OCI-LY7 (cell line): ENCODE measurements at regions not wholly inside any gene's neighbourhood (a gene's known extent, or its start where the extent isn't known, plus 50 kb on each side); places are given as distances from the start of the nearest gene placed in this dataset.

Source experiments
- BruUV-seq: library from RNA; stranded (reverse); fragments of 400-500 nt; replicated peaks from 2 replicates; lab custom pipeline; 2021; lab: Mats Ljungman, UMichigan
- CTCF ChIA-PET: fragments of 300-600 bp; sonication (Branson Sonifier 250); formaldehyde crosslinking; loops from one replicate; lab custom pipeline; 2022; ENCODE audit warnings: antibody characterized with exemption; ENCODE audit not compliant: unreplicated experiment; lab: Charles Lee
- POLR2A ChIA-PET: fragments of 300-600 bp; sonication (Branson Sonifier 250); formaldehyde crosslinking; loops from one replicate; lab custom pipeline; 2022; ENCODE audit warnings: antibody characterized with exemption; lab: Charles Lee
- DNase-seq: peaks from one replicate; pipeline ENCODE4 v3.0.0-alpha.2; 2015; ENCODE audit warnings: low spot score
- H2AFZ ChIP-seq: fragments of 200-600 bp; sonication (generic), shearing (Covaris generic); 2 replicates; pipeline ENCODE4 v1.6.1; 2014; ENCODE audit warnings: mild to moderate bottlenecking, antibody characterized with exemption, low read length, moderate library complexity
- H3K27ac ChIP-seq: fragments of 200-600 bp; sonication (generic); 2 replicates; pipeline ENCODE4 v1.5.1; 2014; ENCODE audit warnings: mixed run types, low read depth, mild to moderate bottlenecking, moderate library complexity, low read length, inconsistent platforms; ENCODE audit not compliant: poor library complexity, severe bottlenecking
- H3K36me3 ChIP-seq: fragments of 200-600 bp; sonication (generic); 2 replicates; pipeline ENCODE4 v1.6.1; 2014; ENCODE audit warnings: mild to moderate bottlenecking, antibody characterized with exemption, low read length, moderate library complexity, mixed read lengths; ENCODE audit not compliant: insufficient read depth
- H3K4me1 ChIP-seq: fragments of 200-600 bp; sonication (generic); 2 replicates; pipeline ENCODE4 v1.5.1; 2014; ENCODE audit warnings: mild to moderate bottlenecking, low read length; ENCODE audit not compliant: insufficient read depth, poor library complexity, severe bottlenecking
- H3K4me2 ChIP-seq: fragments of 200-600 bp; sonication (generic); 2 replicates; pipeline ENCODE4 v1.6.1; 2014; ENCODE audit warnings: mild to moderate bottlenecking, low read length
- H3K4me3 ChIP-seq: fragments of 200-600 bp; sonication (generic); 2 replicates; pipeline ENCODE4 v1.5.1; 2014; ENCODE audit warnings: mild to moderate bottlenecking, low read depth, low read length; ENCODE audit not compliant: poor library complexity, severe bottlenecking
- H3K79me2 ChIP-seq: fragments of 200-600 bp; sonication (generic); 2 replicates; pipeline ENCODE4 v1.6.1; 2016; ENCODE audit warnings: low read depth, mild to moderate bottlenecking, low read length, moderate library complexity, mixed read lengths; ENCODE audit not compliant: insufficient read depth
- H3K9me2 ChIP-seq: fragments of 200-600 bp; sonication (generic); 2 replicates; pipeline ENCODE4 v1.6.1; 2016; ENCODE audit warnings: mild to moderate bottlenecking, low read length, mixed read lengths; ENCODE audit not compliant: insufficient read depth
- H3K9me3 ChIP-seq: fragments of 200-600 bp; sonication (generic); 2 replicates; pipeline ENCODE4 v1.6.1; 2014; ENCODE audit warnings: mild to moderate bottlenecking, mixed run types, low read length, mixed read lengths
- H4K20me1 ChIP-seq: fragments of 200-600 bp; sonication (generic); 2 replicates; pipeline ENCODE4 v1.6.1; 2014; ENCODE audit warnings: mild to moderate bottlenecking, antibody characterized with exemption, low read length, moderate library complexity, mixed read lengths; ENCODE audit not compliant: insufficient read depth
- EZH2phosphoT487 ChIP-seq: fragments of 200-600 bp; sonication (generic); IDR thresholded peaks from 2 replicates; pipeline ENCODE4 v1.6.1; 2018; ENCODE audit warnings: low read depth, borderline replicate concordance, mild to moderate bottlenecking, mixed run types, antibody characterized with exemption, low read length, moderate library complexity, mixed read lengths
- intact Hi-C: fragments of 100-400 bp; cut with micrococcal nuclease; formaldehyde crosslinking; loops from one replicate; pipeline ENCODE4 v1.10.0; 2022; ENCODE audit not compliant: unreplicated experiment
- TF ChIP-seq, protein P1 (sequence below): fragments of 200-600 bp; sonication (generic); conservative IDR thresholded peaks from 2 replicates; pipeline ENCODE4 v1.5.1; 2014; ENCODE audit warnings: mild to moderate bottlenecking, antibody characterized with exemption, low read length, moderate library complexity, mixed read lengths

DNA sequence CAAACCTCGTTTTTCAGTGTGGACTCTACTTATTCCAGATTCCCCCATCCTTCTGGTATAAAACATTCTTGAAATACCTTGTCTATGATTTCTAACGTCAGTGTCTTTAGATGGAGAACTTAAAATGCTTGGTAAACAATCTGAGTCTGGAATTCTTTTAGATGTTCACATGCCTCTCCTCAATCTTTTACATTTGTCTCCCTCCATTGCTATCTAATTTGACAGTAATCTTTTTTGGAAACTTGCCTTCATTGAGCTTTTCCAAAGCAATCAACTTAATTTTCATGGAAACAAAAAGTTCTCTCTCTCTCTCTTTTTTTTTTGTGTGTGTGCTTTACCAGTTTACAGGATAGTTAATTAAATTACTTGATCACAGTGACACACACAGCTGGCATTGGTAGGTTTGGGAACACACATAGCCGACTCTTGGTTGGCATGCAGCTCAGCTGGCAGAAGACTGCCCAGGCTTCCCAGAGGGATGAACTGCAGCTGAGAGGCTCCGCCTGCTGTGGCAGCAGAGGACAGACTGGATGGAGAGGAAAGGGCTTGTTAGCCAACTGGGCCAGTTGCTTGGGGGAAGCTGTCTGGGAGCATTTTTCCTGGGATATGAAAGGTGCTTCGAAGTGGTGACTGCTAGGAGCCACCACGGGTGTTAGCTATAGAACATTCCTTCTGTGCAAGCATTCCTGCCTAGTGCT lies 271.3 kb downstream of the ZSWIM6 start:
- no peak for DNase-seq
- H3K4me2 ChIP-seq, result no peak overlapping the region
- ChIA-PET CTCF (no interaction called here), POLR2A (interaction anchor here (1.0 kb wide), 1 partner anchor 10 kb away, joined by 5 read pairs; no protein-coding TSS in a partner anchor)
- TF ChIP-seq, protein P1, sequence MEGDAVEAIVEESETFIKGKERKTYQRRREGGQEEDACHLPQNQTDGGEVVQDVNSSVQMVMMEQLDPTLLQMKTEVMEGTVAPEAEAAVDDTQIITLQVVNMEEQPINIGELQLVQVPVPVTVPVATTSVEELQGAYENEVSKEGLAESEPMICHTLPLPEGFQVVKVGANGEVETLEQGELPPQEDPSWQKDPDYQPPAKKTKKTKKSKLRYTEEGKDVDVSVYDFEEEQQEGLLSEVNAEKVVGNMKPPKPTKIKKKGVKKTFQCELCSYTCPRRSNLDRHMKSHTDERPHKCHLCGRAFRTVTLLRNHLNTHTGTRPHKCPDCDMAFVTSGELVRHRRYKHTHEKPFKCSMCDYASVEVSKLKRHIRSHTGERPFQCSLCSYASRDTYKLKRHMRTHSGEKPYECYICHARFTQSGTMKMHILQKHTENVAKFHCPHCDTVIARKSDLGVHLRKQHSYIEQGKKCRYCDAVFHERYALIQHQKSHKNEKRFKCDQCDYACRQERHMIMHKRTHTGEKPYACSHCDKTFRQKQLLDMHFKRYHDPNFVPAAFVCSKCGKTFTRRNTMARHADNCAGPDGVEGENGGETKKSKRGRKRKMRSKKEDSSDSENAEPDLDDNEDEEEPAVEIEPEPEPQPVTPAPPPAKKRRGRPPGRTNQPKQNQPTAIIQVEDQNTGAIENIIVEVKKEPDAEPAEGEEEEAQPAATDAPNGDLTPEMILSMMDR, result no peak
- no peak for TF ChIP-seq EZH2phosphoT487
- H3K4me1 ChIP-seq, result no peaks in the 10 kb centered on the region
- no peak overlapping the region for H3K4me3 ChIP-seq
- intact Hi-C loops, result no loop called here
- H3K27ac ChIP-seq, result no peak overlapping the region
- H3K9me2 ChIP-seq, result no peaks in the 10 kb centered on the region
- H3K9me3 ChIP-seq, result no peaks in the 10 kb centered on the region
- no peak overlapping the region for H2AFZ ChIP-seq
- H3K79me2 ChIP-seq, result no peaks in the 10 kb centered on the region
- no TSS peak for BruUV-seq
- H4K20me1 ChIP-seq, result no peaks in the 10 kb centered on the region
- no peaks in the 10 kb centered on the region for H3K36me3 ChIP-seq

DNA sequence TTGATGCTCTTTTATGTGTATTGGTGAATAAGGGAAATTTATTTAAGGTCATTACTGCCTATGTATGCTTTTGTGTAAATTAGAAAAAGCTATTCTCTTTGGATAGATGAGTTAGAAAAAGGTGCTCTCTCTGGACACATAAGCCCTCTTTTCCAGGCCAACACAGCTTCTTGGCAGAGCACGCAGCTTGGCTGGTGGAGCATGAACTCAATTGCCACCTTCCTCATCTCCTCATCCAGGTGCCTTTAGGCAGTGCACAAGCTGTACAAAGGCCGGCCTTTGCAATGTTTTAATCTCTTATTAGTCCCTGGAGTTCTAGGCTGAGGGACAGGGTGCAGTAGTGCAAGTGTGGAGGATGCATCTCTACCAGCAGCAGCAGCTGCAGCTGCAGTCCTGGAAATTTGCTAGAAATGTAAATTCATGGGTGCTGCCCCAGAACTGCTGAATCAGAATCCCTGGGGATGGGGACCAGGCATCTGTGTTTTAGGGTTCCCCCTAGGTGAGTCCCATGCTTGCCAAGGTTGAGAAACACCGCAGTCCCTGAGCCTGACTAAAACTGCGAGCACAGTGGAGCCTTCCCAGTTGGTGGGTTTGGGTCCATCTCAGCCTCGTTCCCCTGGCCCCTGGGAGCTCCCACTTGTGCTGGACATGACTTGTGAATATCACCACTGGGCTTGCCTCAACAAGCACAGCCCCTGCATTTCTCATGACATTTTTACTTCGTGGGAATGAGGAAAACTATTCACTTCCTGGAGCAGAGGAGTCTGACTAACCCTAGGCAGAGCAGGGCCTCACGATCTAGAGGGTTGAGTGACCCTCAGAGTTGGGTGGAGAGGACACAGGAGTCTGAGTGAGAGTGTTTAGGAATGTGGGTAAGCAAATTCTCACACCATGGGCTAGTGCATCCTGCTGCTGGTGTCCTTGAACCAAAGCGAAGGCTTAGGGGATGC lies 272.3 kb downstream of the ZSWIM6 start:
- H3K27ac ChIP-seq, result no peak overlapping the region
- ChIA-PET POLR2A (interaction anchor here (1.0 kb wide), 1 partner anchor 9 kb away, joined by 5 read pairs; no protein-coding TSS in a partner anchor), CTCF (no interaction called here)
- no peaks in the 10 kb centered on the region for H3K9me3 ChIP-seq
- H3K4me2 ChIP-seq, result no peak overlapping the region
- no TSS peak for BruUV-seq
- DNase-seq, result no peak
- no peak overlapping the region for H3K4me3 ChIP-seq
- no peaks in the 10 kb centered on the region for H4K20me1 ChIP-seq
- no peaks in the 10 kb centered on the region for H3K9me2 ChIP-seq
- H3K79me2 ChIP-seq, result no peaks in the 10 kb centered on the region
- H3K36me3 ChIP-seq, result no peaks in the 10 kb centered on the region
- TF ChIP-seq, protein P1, result no peak
- no peak for TF ChIP-seq EZH2phosphoT487
- H3K4me1 ChIP-seq, result no peaks in the 10 kb centered on the region
- intact Hi-C loops, result no loop called here
- H2AFZ ChIP-seq, result no peak overlapping the region
